GM21515 (cell line): ENCODE measurements at regions not wholly inside any gene's neighbourhood (a gene's known extent, or its start where the extent isn't known, plus 50 kb on each side); places are given as distances from the start of the nearest gene placed in this dataset.

Experiments
- ATAC-seq: cut with Tn5 transposase; IDR thresholded peaks from one replicate; pipeline ENCODE4 v1.9.1; 2021; ENCODE audit not compliant: unreplicated experiment

- no peak for ATAC-seq
Observed at GRCh38 chr6:165229216-165229615, 80.2 kb downstream of the C6orf118 start.

GRCh38 chr6:165227644-165228329, 81.6 kb downstream of the C6orf118 start:
- no peak for ATAC-seq

GRCh38 chr6:165223736-165224135, 85.7 kb downstream of the C6orf118 start:
- ATAC-seq = no peak

GRCh38 chr6:165223101-165223500, 86.3 kb downstream of the C6orf118 start:
- no peak for ATAC-seq

- ATAC-seq = no peak
Observed at GRCh38 chr6:165222315-165223025, 86.9 kb downstream of the C6orf118 start.

GRCh38 chr6:165220045-165220444, 89.4 kb downstream of the C6orf118 start:
- ATAC-seq = no peak

GRCh38 chr6:165219629-165220028, 89.8 kb downstream of the C6orf118 start:
- ATAC-seq = no peak

- ATAC-seq = no peak
Observed at GRCh38 chr6:165218829-165219228, 90.6 kb downstream of the C6orf118 start.

- ATAC-seq = no peak
Observed at GRCh38 chr6:165206798-165207197, 102.6 kb downstream of the C6orf118 start.

- no peak for ATAC-seq
Observed at GRCh38 chr6:165205632-165206031, 103.8 kb downstream of the C6orf118 start.

- ATAC-seq = no peak
Observed at GRCh38 chr6:165204807-165205545, 104.4 kb downstream of the C6orf118 start.

GRCh38 chr6:165200178-165200577, 109.2 kb downstream of the C6orf118 start:
- ATAC-seq = no peak

- no peak for ATAC-seq
Observed at GRCh38 chr6:165191461-165191860, 117.9 kb downstream of the C6orf118 start.

GRCh38 chr6:165186441-165187205, 122.8 kb downstream of the C6orf118 start:
- ATAC-seq = no peak

- no peak for ATAC-seq
Observed at GRCh38 chr6:165186041-165186440, 123.4 kb downstream of the C6orf118 start.

- no peak for ATAC-seq
Observed at GRCh38 chr6:165184192-165184979, 125.0 kb downstream of the C6orf118 start.

- no peak for ATAC-seq
Observed at GRCh38 chr6:165183496-165184140, 125.8 kb downstream of the C6orf118 start.

- ATAC-seq = no peak
Observed at GRCh38 chr6:165183071-165183470, 126.3 kb downstream of the C6orf118 start.

GRCh38 chr6:165181951-165182414, 127.4 kb downstream of the C6orf118 start:
- ATAC-seq = no peak

GRCh38 chr6:165178056-165178455, 131.3 kb downstream of the C6orf118 start:
- ATAC-seq = no peak
